ENCODE measurements at regions not wholly inside any gene's neighbourhood (a gene's known extent, or its start where the extent isn't known, plus 50 kb on each side); places are given as distances from the start of the nearest gene placed in this dataset.

- H3K9me3 Mint-ChIP-seq: peaks cover 13 to 19% of the 10 kb centered on the region in 2 donors
- no peak overlapping the region for H3K4me3 Mint-ChIP-seq
- H3K36me3 Mint-ChIP-seq: peaks cover 17% of the 10 kb centered on the region
- H3K27ac ChIP-seq (ENCODE audit: low read length): no peak overlapping the region
- H3K4me1 Mint-ChIP-seq: no peaks in the 10 kb centered on the region
- TF ChIP-seq CTCF (IDR thresholded peaks at IDR 0.05): no peak
- H3K9me3 ChIP-seq (ENCODE audit: control insufficient read depth, insufficient read depth, low read length): peaks cover 8% of the 10 kb centered on the region
- no peak overlapping the region for H3K27ac Mint-ChIP-seq
- H3K27me3 ChIP-seq (ENCODE audit: control insufficient read depth, insufficient read depth, low read length): no peaks in the 10 kb centered on the region
- no peaks in the 10 kb centered on the region for H3K36me3 ChIP-seq (ENCODE audit: control insufficient read depth, insufficient read depth, low read length)
- WGBS (ENCODE audit: insufficient coverage): no CpG with 5 or more reads among the region's 2 CpGs
- intact Hi-C loops (cut with micrococcal nuclease): no loop called here
- no peaks in the 10 kb centered on the region for H3K4me1 ChIP-seq (ENCODE audit: control insufficient read depth, insufficient read depth, low read length)
- no peaks in the 10 kb centered on the region for H3K27me3 Mint-ChIP-seq (ENCODE audit: low read depth in 2 of 2)
- no peak for ATAC-seq
- no peak for DNase-seq
- no peak overlapping the region for H3K4me3 ChIP-seq (ENCODE audit: low read length)
Measured at GRCh38 chr3:28738425-28738824, 389.8 kb upstream of the AZI2 start.

GRCh38 chr3:28739647-28740046 lies 391.0 kb upstream of the AZI2 start:
- Mint-ChIP-seq H3K4me3 (no peak overlapping the region), H3K27me3 (ENCODE audit: low read depth in 2 of 2) (no peaks in the 10 kb centered on the region), H3K4me1 (no peaks in the 10 kb centered on the region), H3K27ac (no peak overlapping the region), H3K36me3 (peaks cover 12% of the 10 kb centered on the region), H3K9me3 (peaks cover 5 to 15% of the 10 kb centered on the region in 2 donors)
- Histone ChIP-seq H3K27me3 (ENCODE audit: control insufficient read depth, insufficient read depth, low read length) (no peaks in the 10 kb centered on the region), H3K9me3 (ENCODE audit: control insufficient read depth, insufficient read depth, low read length) (peaks cover 8% of the 10 kb centered on the region), H3K27ac (ENCODE audit: low read length) (no peak overlapping the region), H3K4me3 (ENCODE audit: low read length) (no peak overlapping the region), H3K36me3 (ENCODE audit: control insufficient read depth, insufficient read depth, low read length) (no peaks in the 10 kb centered on the region), H3K4me1 (ENCODE audit: control insufficient read depth, insufficient read depth, low read length) (no peaks in the 10 kb centered on the region)
- no peak for ATAC-seq
- DNase-seq: no peak
- no peak for TF ChIP-seq CTCF (IDR thresholded peaks at IDR 0.05)
- no CpG with 5 or more reads among the region's 1 CpG for WGBS (ENCODE audit: insufficient coverage)
- intact Hi-C loops (cut with micrococcal nuclease): no loop called here

- Mint-ChIP-seq H3K4me3 (no peak overlapping the region), H3K36me3 (no peaks in the 10 kb centered on the region), H3K27me3 (ENCODE audit: low read depth in 2 of 2) (no peaks in the 10 kb centered on the region), H3K9me3 (peaks cover 3 to 8% of the 10 kb centered on the region in 2 donors), H3K27ac (no peak overlapping the region), H3K4me1 (no peaks in the 10 kb centered on the region)
- Histone ChIP-seq H3K27me3 (ENCODE audit: control insufficient read depth, insufficient read depth, low read length) (no peaks in the 10 kb centered on the region), H3K4me1 (ENCODE audit: control insufficient read depth, insufficient read depth, low read length) (no peaks in the 10 kb centered on the region), H3K9me3 (ENCODE audit: control insufficient read depth, insufficient read depth, low read length) (no peaks in the 10 kb centered on the region), H3K27ac (ENCODE audit: low read length) (no peak overlapping the region), H3K36me3 (ENCODE audit: control insufficient read depth, insufficient read depth, low read length) (no peaks in the 10 kb centered on the region), H3K4me3 (ENCODE audit: low read length) (no peak overlapping the region)
- DNase-seq: no peak
- intact Hi-C loops (cut with micrococcal nuclease): no loop called here
- TF ChIP-seq CTCF (IDR thresholded peaks at IDR 0.05): no peak
- no peak for ATAC-seq
- WGBS (ENCODE audit: insufficient coverage): 100% methylated on average over 2 of the region's 2 CpGs
Measured at GRCh38 chr3:28743271-28743670, 394.6 kb upstream of the AZI2 start.

GRCh38 chr3:28743831-28744230 lies 395.2 kb upstream of the AZI2 start:
- Mint-ChIP-seq H3K27ac (no peak overlapping the region), H3K9me3 (peaks cover 7 to 12% of the 10 kb centered on the region in 2 donors), H3K36me3 (no peaks in the 10 kb centered on the region), H3K4me1 (no peaks in the 10 kb centered on the region), H3K27me3 (ENCODE audit: low read depth in 2 of 2) (no peaks in the 10 kb centered on the region), H3K4me3 (no peak overlapping the region)
- Histone ChIP-seq H3K27me3 (ENCODE audit: control insufficient read depth, insufficient read depth, low read length) (no peaks in the 10 kb centered on the region), H3K4me3 (ENCODE audit: low read length) (no peak overlapping the region), H3K36me3 (ENCODE audit: control insufficient read depth, insufficient read depth, low read length) (no peaks in the 10 kb centered on the region), H3K9me3 (ENCODE audit: control insufficient read depth, insufficient read depth, low read length) (no peaks in the 10 kb centered on the region), H3K27ac (ENCODE audit: low read length) (no peak overlapping the region), H3K4me1 (ENCODE audit: control insufficient read depth, insufficient read depth, low read length) (no peaks in the 10 kb centered on the region)
- intact Hi-C loops (cut with micrococcal nuclease): no loop called here
- ATAC-seq (no peak), DNase-seq (no peak)
- no peak for TF ChIP-seq CTCF (IDR thresholded peaks at IDR 0.05)
- 90% methylated on average over 4 of the region's 4 CpGs for WGBS (ENCODE audit: insufficient coverage)
